GM12878 (cell line): ENCODE measurements at regions not wholly inside any gene's neighbourhood (a gene's known extent, or its start where the extent isn't known, plus 50 kb on each side); places are given as distances from the start of the nearest gene placed in this dataset.

ENCODE experiments used
- CREB1 ChIP-seq: IDR thresholded peaks from 2 replicates; pipeline ENCODE4 v1.6.1; 2012; ENCODE audit warnings: low read depth, mild to moderate bottlenecking, inconsistent platforms
- CTCF ChIP-seq, 3 experiments: IDR thresholded peaks in 2 of 3; conservative IDR thresholded peaks in 1 of 3; 2 replicates each; pipeline ENCODE4 v1.5.1; 2011; ENCODE audit warnings: low read depth in 3 of 3, low read length in 3 of 3, mild to moderate bottlenecking in 3 of 3, control low read depth in 2 of 3, moderate library complexity in 2 of 3, inconsistent platforms in 1 of 3, mixed read lengths in 1 of 3; ENCODE audit not compliant: control insufficient read depth in 2 of 3, insufficient read depth in 1 of 3; ENCODE audit errors: extremely low read depth in 1 of 3
- JUNB ChIP-seq: IDR thresholded peaks from 2 replicates; pipeline ENCODE4 v1.6.1; 2016; ENCODE audit warnings: antibody characterized with exemption, mild to moderate bottlenecking
- MXI1 ChIP-seq: fragments of 150-350 bp; IDR thresholded peaks from 2 replicates; pipeline ENCODE4 v1.6.1; 2011; ENCODE audit warnings: low read depth, mild to moderate bottlenecking, inconsistent platforms, low read length, improper control_type of control experiment

- TF ChIP-seq JUNB (no peak), CTCF (IDR thresholded peaks at IDR 0.05 in 2 of 3, conservative IDR thresholded peaks at IDR 0.05 in 1 of 3; ENCODE audit: control insufficient read depth in 2 of 3, extremely low read depth in 1 of 3, insufficient read depth in 1 of 3, low read depth in 3 of 3, low read length in 3 of 3) (no peak), MXI1 (no peak), CREB1 (no peak)
Measured at GRCh38 chr20:6914986-6915385, 147.5 kb downstream of the BMP2 start.
